Right lobe of liver (tissue), 6 donors: ENCODE measurements at regions not wholly inside any gene's neighbourhood (a gene's known extent, or its start where the extent isn't known, plus 50 kb on each side); places are given as distances from the start of the nearest gene placed in this dataset.
A peak's percentile ranks its signal among the peaks of the same experiment; 100 is the strongest.
"Not testable (repeated sequence)": the region's sequence is repeated elsewhere in the genome, so short reads cannot be mapped to it uniquely, and the experiment has no call there.

Source experiments
- ATAC-seq, 4 donors: fragments of 200-7000 bp; cut with Tn5 transposase; one replicate each; pipeline ENCODE4 v1.9.1; 2020; ENCODE audit warnings: mild to moderate bottlenecking in 4 of 4, moderate library complexity in 4 of 4
- DNase-seq, 3 donors: peaks; one replicate each; pipeline ENCODE4 v3.0.0-alpha.2; 2020
- H3K27ac ChIP-seq, 3 donors: fragments of 200-600 bp; one replicate each; pipeline ENCODE4 v1.8.0; 2022
- H3K27me3 ChIP-seq, 2 donors: fragments of 200-600 bp; one replicate each; pipeline ENCODE4 v1.8.0; 2022
- H3K36me3 ChIP-seq, 4 donors: fragments of 200-600 bp; sonication (generic) in 1 of 4; one replicate each; pipeline versions ENCODE4 v1.5.1 to v1.8.0; 2017 to 2022; ENCODE audit warnings: control low read depth in 1 of 4
- H3K4me1 ChIP-seq, 4 donors: fragments of 200-600 bp; sonication (generic) in 1 of 4; one replicate each; pipeline versions ENCODE4 v1.5.1 to v1.8.0; 2017 to 2022; ENCODE audit warnings: control low read depth in 1 of 4
- H3K4me3 ChIP-seq, 3 donors: fragments of 200-600 bp; one replicate each; pipeline ENCODE4 v1.8.0; 2022
- H3K9me3 ChIP-seq, 4 donors: fragments of 200-600 bp; sonication (generic) in 1 of 4; one replicate each; pipeline versions ENCODE4 v1.5.1 to v1.8.0; 2017 to 2022; ENCODE audit warnings: control low read depth in 1 of 4
- POLR2A ChIP-seq: fragments of 450-650 bp; IDR thresholded peaks from one replicate; pipeline ENCODE4 v1.6.1; 2017; ENCODE audit warnings: antibody characterized with exemption, mild to moderate bottlenecking
- WGBS: methylation state at CpG from one replicate; pipeline ENCODE4 v1.1.6; 2018; ENCODE audit warnings: low coverage, low lambda C conversion rate; ENCODE audit not compliant: insufficient coverage; ENCODE audit errors: missing lambda C conversion rate; 5-methylcytosine and 5-hydroxymethylcytosine counted together
- intact Hi-C, 2 donors: fragments of 100-400 bp; cut with DNase I; formaldehyde crosslinking; loops; one replicate each; pipeline versions ENCODE4 v1.11.2 to v1.14.1; 2022
- TF ChIP-seq, protein P1 (sequence below), 4 donors: fragments of 200-600 bp in 3 of 4; fragments of 450-650 bp in 1 of 4; IDR thresholded peaks; one replicate each; pipeline versions ENCODE4 v1.5.1 to v1.8.0; 2016 to 2022; ENCODE audit warnings: antibody characterized with exemption in 4 of 4, mild to moderate bottlenecking in 2 of 4
- donor health status: DM: no; HTN: yes; CAD: no.
- donor health status: DM: no; HTN: no; CAD: no.
- donor health status: DM: no; HTN: no; CAD: no.
- donor health status: DM: no; HTN: yes; CAD: no.
- donor health status: DM: no; HTN: yes; CAD: no.

GRCh38 chr10:117492504-117492903, 50.0 kb upstream of the EMX2 start:
- Histone ChIP-seq H3K4me1 (peaks cover 0 to 8% (median 0%) of the 10 kb centered on the region in 4 donors), H3K27ac (no peak overlapping the region), H3K27me3 (no peaks in the 10 kb centered on the region), H3K4me3 (no peak overlapping the region), H3K9me3 (no peaks in the 10 kb centered on the region), H3K36me3 (no peaks in the 10 kb centered on the region)
- ATAC-seq (no peak), DNase-seq (no peak)
- whole genome bisulfite sequencing, result 70% methylated on average over 4 of the region's 6 CpGs
- intact Hi-C loops, result no loop called here
- TF ChIP-seq, protein P1, sequence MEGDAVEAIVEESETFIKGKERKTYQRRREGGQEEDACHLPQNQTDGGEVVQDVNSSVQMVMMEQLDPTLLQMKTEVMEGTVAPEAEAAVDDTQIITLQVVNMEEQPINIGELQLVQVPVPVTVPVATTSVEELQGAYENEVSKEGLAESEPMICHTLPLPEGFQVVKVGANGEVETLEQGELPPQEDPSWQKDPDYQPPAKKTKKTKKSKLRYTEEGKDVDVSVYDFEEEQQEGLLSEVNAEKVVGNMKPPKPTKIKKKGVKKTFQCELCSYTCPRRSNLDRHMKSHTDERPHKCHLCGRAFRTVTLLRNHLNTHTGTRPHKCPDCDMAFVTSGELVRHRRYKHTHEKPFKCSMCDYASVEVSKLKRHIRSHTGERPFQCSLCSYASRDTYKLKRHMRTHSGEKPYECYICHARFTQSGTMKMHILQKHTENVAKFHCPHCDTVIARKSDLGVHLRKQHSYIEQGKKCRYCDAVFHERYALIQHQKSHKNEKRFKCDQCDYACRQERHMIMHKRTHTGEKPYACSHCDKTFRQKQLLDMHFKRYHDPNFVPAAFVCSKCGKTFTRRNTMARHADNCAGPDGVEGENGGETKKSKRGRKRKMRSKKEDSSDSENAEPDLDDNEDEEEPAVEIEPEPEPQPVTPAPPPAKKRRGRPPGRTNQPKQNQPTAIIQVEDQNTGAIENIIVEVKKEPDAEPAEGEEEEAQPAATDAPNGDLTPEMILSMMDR (IDR thresholded peaks at IDR 0.05), result no peak
- no peak for TF ChIP-seq POLR2A

- WGBS, result 22% methylated on average over 7 of the region's 7 CpGs
- H3K27me3 ChIP-seq, result no peaks in the 10 kb centered on the region
- ATAC-seq (peak; percentile 85 to 96 (median 92)), DNase-seq (peak in 1 of 3 donors; percentile 57)
- H3K4me3 ChIP-seq, result no peak overlapping the region
- TF ChIP-seq, protein P1 (IDR thresholded peaks at IDR 0.05), result no peak
- TF ChIP-seq POLR2A, result no peak
- no peak overlapping the region for H3K27ac ChIP-seq
- intact Hi-C loops, result loop anchor here in 1 of 2 donors (10.0 kb wide), 1 partner anchor 263 kb away; no protein-coding TSS in a partner anchor
- H3K9me3 ChIP-seq, result no peaks in the 10 kb centered on the region
- H3K4me1 ChIP-seq, result peaks cover 0 to 8% (median 0%) of the 10 kb centered on the region in 4 donors
- no peaks in the 10 kb centered on the region for H3K36me3 ChIP-seq
Measured at GRCh38 chr10:117488004-117488403, 54.5 kb upstream of the EMX2 start.

DNA sequence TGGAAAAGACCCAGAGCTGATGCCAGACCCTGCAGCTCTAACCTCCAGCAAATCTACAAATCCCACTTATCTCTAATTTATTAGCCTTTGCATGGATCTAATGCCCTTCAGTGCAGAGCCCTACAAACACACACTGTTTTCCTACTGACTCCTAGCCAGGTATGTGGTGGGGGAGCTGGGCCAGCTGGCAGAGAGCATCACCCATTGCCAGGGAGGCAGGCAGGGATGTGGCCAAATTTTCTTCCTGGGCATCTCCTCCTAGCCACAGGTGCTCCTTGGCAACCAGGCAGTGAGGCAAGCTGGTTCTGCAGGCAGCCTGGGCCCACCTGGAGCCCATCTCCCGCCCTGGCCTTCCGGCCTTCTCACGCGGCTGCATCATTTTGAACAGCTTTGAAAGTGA, 55.9 kb upstream of the EMX2 start:
- Histone ChIP-seq H3K27ac (no peak overlapping the region), H3K36me3 (no peaks in the 10 kb centered on the region), H3K4me3 (no peak overlapping the region), H3K9me3 (no peaks in the 10 kb centered on the region), H3K4me1 (peaks cover 0 to 8% (median 0%) of the 10 kb centered on the region in 4 donors), H3K27me3 (no peaks in the 10 kb centered on the region)
- WGBS, result 92% methylated on average over 2 of the region's 4 CpGs
- peak in 3 of 4 donors; percentile 21 to 57 (median 23) for ATAC-seq
- intact Hi-C loops, result loop anchor here in 1 of 2 donors (10.0 kb wide), 1 partner anchor 262 kb away; no protein-coding TSS in a partner anchor
- TF ChIP-seq POLR2A, result no peak
- TF ChIP-seq, protein P1 (IDR thresholded peaks at IDR 0.05), result no peak
- peak in 1 of 3 donors; percentile 50 for DNase-seq

GRCh38 chr10:117483056-117483590, 59.4 kb upstream of the EMX2 start:
- H3K4me3 ChIP-seq, result no peak overlapping the region
- no peaks in the 10 kb centered on the region for H3K36me3 ChIP-seq
- intact Hi-C loops, result loop anchor here in 1 of 2 donors (10.0 kb wide), 1 partner anchor 258 kb away; no protein-coding TSS in a partner anchor
- ATAC-seq (no peak), DNase-seq (no peak)
- no peaks in the 10 kb centered on the region for H3K9me3 ChIP-seq
- H3K27ac ChIP-seq, result no peak overlapping the region
- 83% methylated on average over 1 of the region's 5 CpGs for WGBS
- no peaks in the 10 kb centered on the region for H3K27me3 ChIP-seq
- TF ChIP-seq, protein P1 (IDR thresholded peaks at IDR 0.05), result no peak
- TF ChIP-seq POLR2A, result no peak
- peaks cover 0 to 4% (median 0%) of the 10 kb centered on the region in 4 donors for H3K4me1 ChIP-seq

DNA sequence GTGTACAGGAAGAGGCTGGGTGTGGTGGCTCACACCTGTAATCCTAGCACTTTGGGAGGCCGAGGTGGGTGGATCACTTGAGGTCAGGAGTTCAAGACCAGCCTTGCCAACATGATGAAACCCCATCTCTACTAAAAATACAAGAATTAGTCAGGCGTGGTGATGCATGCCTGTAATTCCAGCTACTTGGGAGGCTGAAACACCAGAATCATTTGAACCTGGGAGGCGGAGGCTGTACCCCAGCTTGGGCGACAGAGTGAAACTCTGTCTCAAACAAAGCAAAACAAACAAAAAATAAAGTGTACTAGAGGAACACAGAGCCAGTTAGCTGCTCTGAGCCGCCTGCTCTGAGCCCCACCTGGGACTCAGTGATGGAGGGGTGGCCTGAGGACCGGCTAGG, 61.5 kb upstream of the EMX2 start:
- intact Hi-C loops, result loop anchor here in 1 of 2 donors (10.0 kb wide), 1 partner anchor 256 kb away; no protein-coding TSS in a partner anchor
- not testable (repeated sequence) for H3K4me3 ChIP-seq, DNase-seq, H3K9me3 ChIP-seq, ATAC-seq, H3K27ac ChIP-seq, H3K36me3 ChIP-seq, H3K4me1 ChIP-seq, H3K27me3 ChIP-seq
- 83% methylated on average over 6 of the region's 6 CpGs for WGBS
